Hippocampal formation (tissue), 2 donors: ENCODE measurements at regions not wholly inside any gene's neighbourhood (a gene's known extent, or its start where the extent isn't known, plus 50 kb on each side); places are given as distances from the start of the nearest gene placed in this dataset.

Experiments used
- DNase-seq, 2 donors: peaks; one replicate each; lab custom pipeline; 2025; lab: John Stamatoyannopoulos, UW

GRCh38 chr2:128473175-128474035 lies 154.7 kb upstream of the HS6ST1 start:
- no peak for DNase-seq

GRCh38 chr2:128474036-128474955 lies 155.6 kb upstream of the HS6ST1 start:
- no peak for DNase-seq

GRCh38 chr2:128474962-128475361 lies 156.3 kb upstream of the HS6ST1 start:
- DNase-seq = no peak

GRCh38 chr2:128475427-128476211 lies 157.0 kb upstream of the HS6ST1 start:
- DNase-seq = no peak

GRCh38 chr2:128477026-128477820 lies 158.6 kb upstream of the HS6ST1 start:
- DNase-seq = no peak

- DNase-seq = no peak
Observed at GRCh38 chr2:128477891-128478290, 159.2 kb upstream of the HS6ST1 start.

- DNase-seq = no peak
Observed at GRCh38 chr2:128485761-128486639, 167.3 kb upstream of the HS6ST1 start.

GRCh38 chr2:128486640-128487375 lies 168.1 kb upstream of the HS6ST1 start:
- no peak for DNase-seq

GRCh38 chr2:128487650-128488387 lies 169.2 kb upstream of the HS6ST1 start:
- no peak for DNase-seq

- DNase-seq = no peak
Observed at GRCh38 chr2:128488434-128488833, 169.8 kb upstream of the HS6ST1 start.

GRCh38 chr2:128489526-128490273 lies 171.0 kb upstream of the HS6ST1 start:
- no peak for DNase-seq

- no peak for DNase-seq
Observed at GRCh38 chr2:128490321-128490720, 171.7 kb upstream of the HS6ST1 start.

GRCh38 chr2:128490881-128491691 lies 172.4 kb upstream of the HS6ST1 start:
- no peak for DNase-seq

GRCh38 chr2:128491692-128492244 lies 173.1 kb upstream of the HS6ST1 start:
- DNase-seq = no peak

GRCh38 chr2:128492966-128493811 lies 174.5 kb upstream of the HS6ST1 start:
- no peak for DNase-seq

- no peak for DNase-seq
Observed at GRCh38 chr2:128493880-128494279, 175.2 kb upstream of the HS6ST1 start.
